NOMO-1 (cell line): ENCODE measurements at regions not wholly inside any gene's neighbourhood (a gene's known extent, or its start where the extent isn't known, plus 50 kb on each side); places are given as distances from the start of the nearest gene placed in this dataset.

Experiments used
- DNase-seq, 2 experiments: peaks; one replicate each; lab custom pipeline; 2025; ENCODE audit not compliant: unreplicated experiment in 2 of 2; lab: John Stamatoyannopoulos, UW

GRCh38 chr3:184505076-184505878 lies 56.3 kb upstream of the EPHB3 start:
- no peak for DNase-seq

- no peak for DNase-seq
These were observed 55.0 kb upstream of the EPHB3 start for GRCh38 chr3:184506561-184506991.

DNA sequence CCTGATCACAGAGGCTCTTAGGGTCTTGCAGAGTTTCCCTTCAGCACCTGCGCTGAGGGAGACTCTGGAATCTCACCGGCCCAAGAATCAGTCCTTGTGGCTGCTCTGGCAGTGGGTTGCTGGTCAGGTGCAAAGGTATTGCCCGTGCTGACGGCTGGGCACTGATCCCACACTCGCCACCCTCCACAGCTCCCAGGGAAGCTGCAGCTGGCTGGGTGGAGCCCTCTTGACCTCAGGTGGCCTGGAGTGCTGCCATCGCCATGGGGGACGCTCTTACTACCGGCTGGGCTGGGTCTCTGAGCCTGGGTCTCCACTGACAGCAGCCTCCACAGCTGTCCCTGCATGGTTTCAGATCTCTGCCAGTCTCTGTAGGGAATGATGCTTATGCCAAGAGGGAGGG lies 52.6 kb upstream of the EPHB3 start:
- no peak for DNase-seq

DNA sequence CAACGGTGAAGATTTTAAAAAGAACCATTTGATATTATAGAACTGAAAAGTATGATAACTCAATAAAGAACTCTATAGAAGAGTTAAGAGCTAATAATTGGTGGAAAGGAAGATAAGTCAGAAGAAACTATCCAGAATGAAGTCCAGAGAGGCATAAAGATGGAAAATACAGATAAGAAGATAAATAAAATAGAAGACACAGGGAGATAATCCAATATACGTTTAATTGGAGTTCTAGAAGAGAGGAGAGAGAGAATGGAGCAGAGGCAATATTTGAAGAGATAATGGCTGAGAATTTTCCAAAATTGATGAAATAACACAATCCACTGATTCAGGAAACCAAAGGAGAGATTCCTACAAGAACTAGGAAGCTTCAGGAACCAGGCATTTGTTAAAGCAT lies 49.8 kb upstream of the EPHB3 start:
- DNase-seq: no peak
